HEK293 (cell line): ENCODE measurements at regions not wholly inside any gene's neighbourhood (a gene's known extent, or its start where the extent isn't known, plus 50 kb on each side); places are given as distances from the start of the nearest gene placed in this dataset.

ENCODE experiments used
- CTCF ChIA-PET: fragments of 350-600 bp; formaldehyde crosslinking; extraction: SDS; loops from one replicate; lab custom pipeline; 2021; ENCODE audit warnings: antibody characterized with exemption; lab: Yijun Ruan, JAX
- POLR2A ChIA-PET: fragments of 300-600 bp; formaldehyde crosslinking; extraction: SDS; loops from one replicate; lab custom pipeline; 2020; ENCODE audit warnings: antibody characterized with exemption, inconsistent platforms; lab: Yijun Ruan, JAX
- H3K27ac ChIP-seq: fragments of 200-500 bp; sonication (Bioruptor generic); 2 replicates; pipeline ENCODE4 v1.5.1; 2014; ENCODE audit warnings: low read depth, low read length, control low read depth, inconsistent platforms; ENCODE audit errors: extremely low read depth
- H3K36me3 ChIP-seq, 2 experiments: fragments of 200-500 bp in 1 of 2; sonication (Bioruptor generic) in 1 of 2; 1 replicate in 1 of 2; 2 replicates in 1 of 2; pipeline ENCODE4 v1.5.1; 2014 to 2017; ENCODE audit warnings: inconsistent platforms in 2 of 2, low read length in 2 of 2; ENCODE audit not compliant: control insufficient read depth in 2 of 2, insufficient read depth in 1 of 2
- H3K4me1 ChIP-seq: fragments of 200-500 bp; sonication (Bioruptor generic); 2 replicates; pipeline ENCODE4 v1.5.1; 2014; ENCODE audit warnings: mild to moderate bottlenecking, low read length, inconsistent platforms; ENCODE audit not compliant: control insufficient read depth, insufficient read depth
- H3K4me3 ChIP-seq: 2 replicates; pipeline ENCODE4 v1.5.1; 2011; ENCODE audit warnings: low read depth, mild to moderate bottlenecking, control low read depth, low read length, moderate library complexity
- H3K9me3 ChIP-seq: fragments of 200-500 bp; sonication (Bioruptor generic); 2 replicates; pipeline ENCODE4 v1.5.1; 2014; ENCODE audit warnings: low read depth, low read length, inconsistent platforms; ENCODE audit not compliant: control insufficient read depth, insufficient read depth
- BCL11B ChIP-seq: fragments of 450-650 bp; formaldehyde crosslinking; IDR thresholded peaks from 2 replicates; pipeline ENCODE4 v1.5.1; 2016; ENCODE audit warnings: low read depth, missing biosample characterization, missing genetic modification characterization
- GLIS1 ChIP-seq: fragments of 450-650 bp; formaldehyde crosslinking; IDR thresholded peaks from 2 replicates; pipeline ENCODE4 v1.5.1; 2016; ENCODE audit warnings: missing biosample characterization, missing genetic modification characterization
- HIC1 ChIP-seq: fragments of 450-650 bp; formaldehyde crosslinking; IDR thresholded peaks from 2 replicates; pipeline ENCODE4 v1.5.1; 2016; ENCODE audit warnings: missing biosample characterization, missing genetic modification characterization
- HOXC10 ChIP-seq: sonication (generic); formaldehyde crosslinking; IDR thresholded peaks from 2 replicates; pipeline ENCODE4 v1.8.1; 2023; ENCODE audit warnings: mild to moderate bottlenecking, missing genetic modification reagents
- KLF1 ChIP-seq: fragments of 450-650 bp; formaldehyde crosslinking; IDR thresholded peaks from 2 replicates; pipeline ENCODE4 v1.5.1; 2016; ENCODE audit warnings: missing biosample characterization, missing genetic modification characterization
- KLF16 ChIP-seq: fragments of 450-650 bp; formaldehyde crosslinking; IDR thresholded peaks from 2 replicates; pipeline ENCODE4 v1.5.1; 2017; ENCODE audit warnings: missing biosample characterization, missing genetic modification characterization
- YY1 ChIP-seq: fragments of 450-650 bp; formaldehyde crosslinking; IDR thresholded peaks from 2 replicates; pipeline ENCODE4 v1.5.1; 2018; ENCODE audit warnings: missing biosample characterization, missing genetic modification characterization
- ZBTB7A ChIP-seq: fragments of 450-650 bp; formaldehyde crosslinking; IDR thresholded peaks from 2 replicates; pipeline ENCODE4 v1.5.1; 2016; ENCODE audit warnings: low read depth, missing biosample characterization, missing genetic modification characterization
- ZIC2 ChIP-seq: fragments of 450-650 bp; formaldehyde crosslinking; IDR thresholded peaks from 2 replicates; pipeline ENCODE4 v1.5.1; 2016; ENCODE audit warnings: missing biosample characterization, missing genetic modification characterization
- ZNF146 ChIP-seq: fragments of 450-650 bp; formaldehyde crosslinking; IDR thresholded peaks from 2 replicates; pipeline ENCODE4 v1.5.1; 2016; ENCODE audit warnings: missing biosample characterization, missing genetic modification characterization
- ZNF169 ChIP-seq: fragments of 450-650 bp; formaldehyde crosslinking; IDR thresholded peaks from 2 replicates; pipeline ENCODE4 v1.5.1; 2016; ENCODE audit warnings: missing biosample characterization, missing genetic modification characterization
- ZNF211 ChIP-seq: fragments of 450-650 bp; formaldehyde crosslinking; IDR thresholded peaks from 2 replicates; pipeline ENCODE4 v1.5.1; 2016; ENCODE audit warnings: low read depth, missing biosample characterization, missing genetic modification characterization
- ZNF239 ChIP-seq: fragments of 450-650 bp; formaldehyde crosslinking; IDR thresholded peaks from 2 replicates; pipeline ENCODE4 v1.5.1; 2016; ENCODE audit warnings: missing biosample characterization, missing genetic modification characterization
- ZNF311 ChIP-seq: fragments of 450-650 bp; formaldehyde crosslinking; IDR thresholded peaks from 2 replicates; pipeline ENCODE4 v1.5.1; 2017; ENCODE audit warnings: missing biosample characterization, missing genetic modification characterization, borderline replicate concordance
- ZNF37A ChIP-seq: fragments of 450-650 bp; IDR thresholded peaks from 2 replicates; pipeline ENCODE4 v1.5.1; 2018; ENCODE audit warnings: missing biosample characterization, missing genetic modification characterization
- ZNF530 ChIP-seq: fragments of 450-650 bp; formaldehyde crosslinking; IDR thresholded peaks from 2 replicates; pipeline ENCODE4 v1.5.1; 2016; ENCODE audit warnings: low read depth, missing biosample characterization, missing genetic modification characterization
- ZNF670 ChIP-seq: fragments of 450-650 bp; formaldehyde crosslinking; IDR thresholded peaks from 2 replicates; pipeline ENCODE4 v1.5.1; 2016; ENCODE audit warnings: missing biosample characterization, missing genetic modification characterization, low read depth
- ZNF776 ChIP-seq: fragments of 450-650 bp; formaldehyde crosslinking; IDR thresholded peaks from 2 replicates; pipeline ENCODE4 v1.5.0; 2017; ENCODE audit warnings: missing biosample characterization, missing genetic modification characterization, borderline replicate concordance
- ZSCAN23 ChIP-seq: fragments of 450-650 bp; formaldehyde crosslinking; IDR thresholded peaks from 2 replicates; pipeline ENCODE4 v1.5.1; 2016; ENCODE audit warnings: missing biosample characterization, missing genetic modification characterization
- ZSCAN30 ChIP-seq: fragments of 450-650 bp; IDR thresholded peaks from 2 replicates; pipeline ENCODE4 v1.5.1; 2018; ENCODE audit warnings: missing biosample characterization, mild to moderate bottlenecking, missing genetic modification characterization, moderate library complexity
- ZXDB ChIP-seq: fragments of 450-650 bp; formaldehyde crosslinking; IDR thresholded peaks from 2 replicates; pipeline ENCODE4 v1.5.1; 2016; ENCODE audit warnings: missing biosample characterization, missing genetic modification characterization

- TF ChIP-seq ZNF311 (tag by site-specific recombination), result no peak
These were observed 267.2 kb upstream of the MSX2 start (continued) for GRCh38 chr5:174457141-174457678.

GRCh38 chr5:174459071-174459702 lies 265.2 kb upstream of the MSX2 start:
- no peaks in the 10 kb centered on the region for H3K9me3 ChIP-seq
- no peak overlapping the region for H3K4me3 ChIP-seq
- no peak overlapping the region for H3K27ac ChIP-seq
- no peaks in the 10 kb centered on the region for H3K36me3 ChIP-seq
- no peak for TF ChIP-seq KLF1 (tag by site-specific recombination)
- TF ChIP-seq ZIC2 (tag by site-specific recombination), result no peak
- TF ChIP-seq KLF16 (tag by site-specific recombination), result no peak
- no peak for TF ChIP-seq ZNF211 (tag by site-specific recombination)
- no peak for TF ChIP-seq ZNF239
- no peak for TF ChIP-seq ZBTB7A (tag by site-specific recombination)
- no peak for TF ChIP-seq BCL11B (tag by site-specific recombination)
- no peak for TF ChIP-seq ZNF670 (tag by site-specific recombination)
- TF ChIP-seq HIC1 (tag by site-specific recombination), result no peak
- H3K4me1 ChIP-seq, result no peaks in the 10 kb centered on the region
- ChIA-PET POLR2A (no interaction called here), CTCF (no interaction called here)

- ChIA-PET CTCF (no interaction called here), POLR2A (no interaction called here)
- Histone ChIP-seq H3K4me1 (no peaks in the 10 kb centered on the region), H3K27ac (no peak overlapping the region), H3K36me3 (no peaks in the 10 kb centered on the region), H3K4me3 (no peak overlapping the region), H3K9me3 (no peaks in the 10 kb centered on the region)
- no peak for TF ChIP-seq ZXDB (tag by site-specific recombination)
- TF ChIP-seq HOXC10 (CRISPR knock-in tag), result no peak
- TF ChIP-seq ZSCAN30 (tag by site-specific recombination), result no peak
- no peak for TF ChIP-seq GLIS1
- no peak for TF ChIP-seq ZNF37A (tag by site-specific recombination)
- TF ChIP-seq ZNF146 (tag by site-specific recombination), result no peak
- no peak for TF ChIP-seq ZNF530
- TF ChIP-seq ZNF776 (tag by site-specific recombination), result no peak
- TF ChIP-seq ZNF169 (tag by site-specific recombination), result no peak
- TF ChIP-seq ZSCAN23, result no peak
These were observed 264.4 kb upstream of the MSX2 start for GRCh38 chr5:174459832-174460448.

- CTCF ChIA-PET, result no interaction called here
- no peak for TF ChIP-seq YY1 (tag by site-specific recombination)
- TF ChIP-seq, all 188 proteins: peak for 0
- Histone ChIP-seq H3K4me1 (no peaks in the 10 kb centered on the region), H3K36me3 (no peaks in the 10 kb centered on the region), H3K4me3 (no peak overlapping the region), H3K9me3 (no peaks in the 10 kb centered on the region), H3K27ac (no peak overlapping the region)
- POLR2A ChIA-PET, result no interaction called here
These were observed 262.3 kb upstream of the MSX2 start for GRCh38 chr5:174462129-174462528.
